ENCODE measurements at regions not wholly inside any gene's neighbourhood (a gene's known extent, or its start where the extent isn't known, plus 50 kb on each side); places are given as distances from the start of the nearest gene placed in this dataset.

DNA sequence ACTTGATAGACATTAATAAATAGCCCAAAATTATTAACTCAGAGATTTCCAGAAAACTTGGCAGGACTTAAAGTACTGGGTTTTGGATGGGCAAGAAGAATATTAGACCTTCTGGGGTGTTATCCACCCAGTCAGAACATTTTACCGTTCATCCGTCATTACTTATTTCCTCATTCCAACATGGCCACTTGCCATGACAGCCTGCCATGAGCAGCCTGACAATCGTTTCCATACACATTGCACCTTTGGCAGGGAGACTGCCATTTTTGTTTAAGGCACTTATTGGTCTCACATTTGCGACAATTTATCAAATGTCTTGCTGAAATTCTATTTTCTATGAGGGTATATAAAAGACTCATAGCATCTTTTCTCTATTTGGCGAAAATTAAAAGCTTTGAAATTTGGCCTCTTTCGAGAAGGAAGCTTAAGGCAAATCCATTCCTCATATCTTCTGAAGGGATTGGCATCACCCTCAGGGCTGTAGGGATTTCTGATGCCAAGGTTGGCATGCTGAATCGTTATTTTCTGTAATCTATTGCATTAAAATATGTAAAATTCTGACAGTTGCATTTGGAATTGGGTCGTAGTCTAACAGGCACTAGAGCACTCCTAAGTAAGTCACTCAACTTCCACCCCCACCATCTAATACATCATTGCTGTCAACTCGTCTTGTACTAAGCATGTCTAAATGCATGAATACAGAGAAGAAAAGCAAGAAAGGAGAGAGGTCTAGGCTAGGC lies 406.3 kb upstream of the PIK3C3 start:
- H3K4me3 ChIP-seq (ENCODE audit: control insufficient read depth in 1 of 7, extremely low read depth in 1 of 7, insufficient read depth in 4 of 7, low read depth in 2 of 7, low read length in 6 of 7) = no peak overlapping the region
- H3K9me3 ChIP-seq (ENCODE audit: control extremely low read depth in 1 of 5, control insufficient read depth in 4 of 5, insufficient read depth in 2 of 5, low read depth in 1 of 5, low read length in 4 of 5) = no peaks in the 10 kb centered on the region
- ChIA-PET POLR2A (no interaction called here), CTCF (no interaction called here)
- no peak for DNase-seq
- 93% methylated on average over 6 of the region's 9 CpGs for WGBS (ENCODE audit: insufficient coverage)
- no peaks in the 10 kb centered on the region for H3K27me3 ChIP-seq (replicated peaks in 2 of 5; ENCODE audit: control insufficient read depth in 4 of 5, insufficient read depth in 5 of 5, low read length in 4 of 5)
- no peaks in the 10 kb centered on the region for H3K36me3 ChIP-seq (ENCODE audit: control insufficient read depth in 4 of 4, insufficient read depth in 4 of 4, low read length in 3 of 4)
- no peak overlapping the region for H3K27ac ChIP-seq (ENCODE audit: insufficient read depth in 1 of 2, low read depth in 1 of 2, low read length in 2 of 2, poor library complexity in 1 of 2, severe bottlenecking in 2 of 2)
- no peaks in the 10 kb centered on the region for H3K4me1 ChIP-seq (ENCODE audit: control extremely low read depth in 1 of 4, control insufficient read depth in 4 of 4, insufficient read depth in 4 of 4, low read length in 3 of 4)

DNA sequence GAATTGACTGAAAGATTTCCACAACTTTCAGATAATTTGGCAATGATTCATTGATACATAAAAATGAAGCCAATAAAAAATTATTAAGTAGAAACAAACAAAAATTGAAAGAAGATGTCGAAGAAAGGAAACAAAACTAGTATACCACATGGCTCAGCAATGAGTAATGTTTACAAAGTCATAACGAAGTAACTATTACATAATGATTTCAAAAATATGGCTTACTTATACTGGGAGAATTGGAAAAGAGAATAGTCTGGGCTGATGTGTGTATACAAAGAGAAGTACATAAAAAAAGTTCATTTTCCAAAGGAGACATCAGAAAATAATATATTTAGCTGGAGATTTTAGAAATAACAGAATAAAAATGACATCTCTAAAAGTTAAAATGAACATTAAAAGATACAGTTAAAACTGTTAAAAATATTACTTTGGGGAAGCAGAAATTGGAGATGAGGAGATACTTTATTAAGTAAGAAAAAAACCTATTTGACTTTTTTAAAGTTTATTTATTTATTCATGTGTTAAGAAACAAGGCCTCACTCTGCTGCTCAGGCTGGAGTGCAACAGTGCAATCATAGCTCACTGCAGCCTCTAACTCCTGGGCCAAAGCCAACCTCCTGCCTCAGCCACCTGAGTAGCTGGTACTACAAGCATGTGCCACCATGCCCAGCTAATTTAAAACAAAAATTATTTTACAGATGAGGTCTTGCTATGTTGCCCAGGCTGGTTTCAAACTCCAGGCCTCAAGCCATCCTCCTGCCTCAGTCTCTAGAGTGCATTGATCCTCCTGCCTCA lies 409.7 kb upstream of the PIK3C3 start:
- ChIA-PET POLR2A (no interaction called here), CTCF (interaction anchor here (0.5 kb wide), 1 partner anchor 34 kb away, joined by 3 read pairs; no protein-coding TSS in a partner anchor)
- Histone ChIP-seq H3K36me3 (ENCODE audit: control insufficient read depth in 4 of 4, insufficient read depth in 4 of 4, low read length in 3 of 4) (no peaks in the 10 kb centered on the region), H3K27me3 (replicated peaks in 2 of 5; ENCODE audit: control insufficient read depth in 4 of 5, insufficient read depth in 5 of 5, low read length in 4 of 5) (no peaks in the 10 kb centered on the region), H3K4me3 (ENCODE audit: control insufficient read depth in 1 of 7, extremely low read depth in 1 of 7, insufficient read depth in 4 of 7, low read depth in 2 of 7, low read length in 6 of 7) (no peak overlapping the region), H3K4me1 (ENCODE audit: control extremely low read depth in 1 of 4, control insufficient read depth in 4 of 4, insufficient read depth in 4 of 4, low read length in 3 of 4) (no peaks in the 10 kb centered on the region), H3K27ac (ENCODE audit: insufficient read depth in 1 of 2, low read depth in 1 of 2, low read length in 2 of 2, poor library complexity in 1 of 2, severe bottlenecking in 2 of 2) (no peak overlapping the region), H3K9me3 (ENCODE audit: control extremely low read depth in 1 of 5, control insufficient read depth in 4 of 5, insufficient read depth in 2 of 5, low read depth in 1 of 5, low read length in 4 of 5) (no peaks in the 10 kb centered on the region)
- no peak for DNase-seq
- WGBS (ENCODE audit: insufficient coverage) = no CpG with 5 or more reads among the region's 2 CpGs

DNA sequence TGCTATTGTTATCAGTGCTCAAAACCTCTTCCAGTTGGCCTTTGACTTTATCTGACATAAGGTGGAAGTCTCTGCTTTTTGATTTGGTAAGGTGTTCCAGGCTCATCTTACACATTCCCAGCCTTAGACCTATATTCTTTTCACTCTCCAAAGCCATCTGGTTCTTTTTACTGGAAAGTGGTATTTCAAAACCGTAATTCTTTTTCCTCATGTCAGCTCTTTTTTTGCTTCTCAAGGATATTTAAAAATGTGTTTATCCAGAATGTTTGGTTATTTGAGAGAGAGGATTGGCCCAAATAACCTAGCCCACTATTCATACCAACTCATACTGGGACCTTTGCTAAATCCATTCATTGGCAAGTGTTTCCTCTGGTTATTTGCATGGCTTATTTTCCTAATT lies 411.2 kb upstream of the PIK3C3 start:
- no peaks in the 10 kb centered on the region for H3K36me3 ChIP-seq (ENCODE audit: control insufficient read depth in 4 of 4, insufficient read depth in 4 of 4, low read length in 3 of 4)
- no peak for DNase-seq
- no peaks in the 10 kb centered on the region for H3K4me1 ChIP-seq (ENCODE audit: control extremely low read depth in 1 of 4, control insufficient read depth in 4 of 4, insufficient read depth in 4 of 4, low read length in 3 of 4)
- H3K9me3 ChIP-seq (ENCODE audit: control extremely low read depth in 1 of 5, control insufficient read depth in 4 of 5, insufficient read depth in 2 of 5, low read depth in 1 of 5, low read length in 4 of 5) = no peaks in the 10 kb centered on the region
- ChIA-PET CTCF (interaction anchor here (0.7 kb wide), 1 partner anchor 26 kb away, joined by 3 read pairs; no protein-coding TSS in a partner anchor), POLR2A (no interaction called here)
- no CpG with 5 or more reads among the region's 1 CpG for WGBS (ENCODE audit: insufficient coverage)
- peaks cover 0 to 1% (median 0%) of the 10 kb centered on the region in 5 experiments for H3K27me3 ChIP-seq (replicated peaks in 2 of 5; ENCODE audit: control insufficient read depth in 4 of 5, insufficient read depth in 5 of 5, low read length in 4 of 5)
- no peak overlapping the region for H3K27ac ChIP-seq (ENCODE audit: insufficient read depth in 1 of 2, low read depth in 1 of 2, low read length in 2 of 2, poor library complexity in 1 of 2, severe bottlenecking in 2 of 2)
- no peak overlapping the region for H3K4me3 ChIP-seq (ENCODE audit: control insufficient read depth in 1 of 7, extremely low read depth in 1 of 7, insufficient read depth in 4 of 7, low read depth in 2 of 7, low read length in 6 of 7)

DNA sequence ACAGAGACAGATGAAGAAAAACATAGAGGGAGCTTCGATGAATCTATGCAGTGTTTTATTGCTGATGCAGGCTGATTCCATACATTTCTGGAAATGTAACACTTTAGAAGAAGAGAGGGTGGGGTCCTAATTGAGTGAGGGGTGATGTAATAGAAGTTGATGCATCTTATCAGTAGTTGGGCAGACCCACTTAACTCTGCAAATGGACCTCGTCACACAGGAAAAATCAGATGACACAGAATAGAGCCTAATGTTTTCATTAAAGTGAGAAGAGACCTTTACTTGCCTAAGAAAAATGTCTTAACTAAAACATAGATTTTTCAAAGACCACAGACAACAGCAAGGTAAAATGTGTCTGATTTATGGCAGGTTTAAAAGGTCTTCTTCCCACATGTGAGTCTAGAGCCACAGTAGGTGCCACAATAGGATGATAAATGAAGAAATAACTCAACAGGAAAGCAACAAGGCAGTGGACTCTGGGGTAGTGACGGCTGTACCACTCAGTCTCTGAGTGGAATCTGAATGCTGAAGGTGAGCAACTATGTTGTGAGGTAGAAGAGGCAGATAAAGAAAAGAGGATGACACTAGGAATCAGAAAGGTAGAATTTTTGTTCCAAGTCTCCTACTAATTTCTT lies 414.7 kb upstream of the PIK3C3 start:
- Histone ChIP-seq H3K9me3 (ENCODE audit: control extremely low read depth in 1 of 5, control insufficient read depth in 4 of 5, insufficient read depth in 2 of 5, low read depth in 1 of 5, low read length in 4 of 5) (no peaks in the 10 kb centered on the region), H3K4me1 (ENCODE audit: control extremely low read depth in 1 of 4, control insufficient read depth in 4 of 4, insufficient read depth in 4 of 4, low read length in 3 of 4) (no peaks in the 10 kb centered on the region), H3K4me3 (ENCODE audit: control insufficient read depth in 1 of 7, extremely low read depth in 1 of 7, insufficient read depth in 4 of 7, low read depth in 2 of 7, low read length in 6 of 7) (no peak overlapping the region), H3K27me3 (replicated peaks in 2 of 5; ENCODE audit: control insufficient read depth in 4 of 5, insufficient read depth in 5 of 5, low read length in 4 of 5) (peaks cover 0 to 1% (median 0%) of the 10 kb centered on the region in 5 experiments), H3K36me3 (ENCODE audit: control insufficient read depth in 4 of 4, insufficient read depth in 4 of 4, low read length in 3 of 4) (no peaks in the 10 kb centered on the region), H3K27ac (ENCODE audit: insufficient read depth in 1 of 2, low read depth in 1 of 2, low read length in 2 of 2, poor library complexity in 1 of 2, severe bottlenecking in 2 of 2) (no peak overlapping the region)
- no peak for DNase-seq
- CTCF ChIA-PET = no interaction called here
- 92% methylated on average over 3 of the region's 3 CpGs for WGBS (ENCODE audit: insufficient coverage)
- POLR2A ChIA-PET = no interaction called here

DNA sequence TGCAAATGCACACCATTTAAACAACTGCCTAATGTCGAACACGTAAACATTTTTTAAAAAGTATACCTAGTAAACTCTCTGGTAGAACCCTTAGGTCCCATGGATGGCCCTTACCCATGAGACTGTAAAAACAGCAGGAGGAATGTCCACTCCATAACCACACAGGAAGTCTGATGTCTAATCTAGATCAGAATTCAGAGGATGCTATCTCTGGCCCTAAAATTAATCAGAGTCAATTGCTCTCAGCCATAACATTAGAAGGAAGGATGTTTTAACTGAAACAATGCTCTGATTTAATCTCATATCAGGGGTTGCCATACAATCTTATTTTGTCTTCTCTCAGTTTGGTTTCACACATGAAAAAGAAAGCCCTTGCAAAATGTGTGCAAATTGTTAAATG lies 416.3 kb upstream of the PIK3C3 start:
- H3K4me1 ChIP-seq (ENCODE audit: control extremely low read depth in 1 of 4, control insufficient read depth in 4 of 4, insufficient read depth in 4 of 4, low read length in 3 of 4) = no peaks in the 10 kb centered on the region
- WGBS (ENCODE audit: insufficient coverage) = 100% methylated on average over 1 of the region's 2 CpGs

DNA sequence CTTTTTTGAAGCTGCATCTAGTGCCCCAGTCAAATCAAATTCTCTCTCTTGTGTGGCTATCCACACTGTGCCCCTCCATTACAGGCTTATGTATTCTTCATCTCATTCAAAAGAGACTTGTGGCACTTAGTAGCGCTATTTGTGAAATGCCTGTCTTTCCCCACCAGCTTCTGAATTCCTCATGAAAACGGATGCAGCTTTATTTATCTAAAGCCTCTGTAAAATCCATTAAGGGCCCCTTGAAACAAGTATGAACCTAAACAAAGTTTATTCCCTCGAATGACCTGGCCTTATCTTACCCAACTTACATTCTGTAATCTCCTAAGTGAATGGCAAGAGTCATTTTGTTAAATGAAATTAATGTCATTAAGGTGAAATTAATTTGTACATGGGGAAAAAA lies 417.4 kb upstream of the PIK3C3 start:
- Histone ChIP-seq H3K36me3 (ENCODE audit: control insufficient read depth in 4 of 4, insufficient read depth in 4 of 4, low read length in 3 of 4) (no peaks in the 10 kb centered on the region), H3K4me1 (ENCODE audit: control extremely low read depth in 1 of 4, control insufficient read depth in 4 of 4, insufficient read depth in 4 of 4, low read length in 3 of 4) (no peaks in the 10 kb centered on the region), H3K9me3 (ENCODE audit: control extremely low read depth in 1 of 5, control insufficient read depth in 4 of 5, insufficient read depth in 2 of 5, low read depth in 1 of 5, low read length in 4 of 5) (no peaks in the 10 kb centered on the region), H3K27ac (ENCODE audit: insufficient read depth in 1 of 2, low read depth in 1 of 2, low read length in 2 of 2, poor library complexity in 1 of 2, severe bottlenecking in 2 of 2) (no peak overlapping the region), H3K4me3 (ENCODE audit: control insufficient read depth in 1 of 7, extremely low read depth in 1 of 7, insufficient read depth in 4 of 7, low read depth in 2 of 7, low read length in 6 of 7) (no peak overlapping the region), H3K27me3 (replicated peaks in 2 of 5; ENCODE audit: control insufficient read depth in 4 of 5, insufficient read depth in 5 of 5, low read length in 4 of 5) (peaks cover 0 to 1% (median 0%) of the 10 kb centered on the region in 5 experiments)
- ChIA-PET POLR2A (no interaction called here), CTCF (no interaction called here)
- 93% methylated on average over 2 of the region's 3 CpGs for WGBS (ENCODE audit: insufficient coverage)
- no peak for DNase-seq

More for the DNA sequence above, 416.3 kb upstream of the PIK3C3 start:
- H3K27ac ChIP-seq (ENCODE audit: insufficient read depth in 1 of 2, low read depth in 1 of 2, low read length in 2 of 2, poor library complexity in 1 of 2, severe bottlenecking in 2 of 2) = no peak overlapping the region
- ChIA-PET POLR2A (no interaction called here), CTCF (no interaction called here)
- no peak for DNase-seq
- no peaks in the 10 kb centered on the region for H3K9me3 ChIP-seq (ENCODE audit: control extremely low read depth in 1 of 5, control insufficient read depth in 4 of 5, insufficient read depth in 2 of 5, low read depth in 1 of 5, low read length in 4 of 5)
- H3K36me3 ChIP-seq (ENCODE audit: control insufficient read depth in 4 of 4, insufficient read depth in 4 of 4, low read length in 3 of 4) = no peaks in the 10 kb centered on the region
- peaks cover 0 to 1% (median 0%) of the 10 kb centered on the region in 5 experiments for H3K27me3 ChIP-seq (replicated peaks in 2 of 5; ENCODE audit: control insufficient read depth in 4 of 5, insufficient read depth in 5 of 5, low read length in 4 of 5)
- H3K4me3 ChIP-seq (ENCODE audit: control insufficient read depth in 1 of 7, extremely low read depth in 1 of 7, insufficient read depth in 4 of 7, low read depth in 2 of 7, low read length in 6 of 7) = no peak overlapping the region
